ENCODE measurements at regions not wholly inside any gene's neighbourhood (a gene's known extent, or its start where the extent isn't known, plus 50 kb on each side); places are given as distances from the start of the nearest gene placed in this dataset.
A peak's percentile ranks its signal among the peaks of the same experiment; 100 is the strongest.

- DNase-seq: no peak
These were observed 372.1 kb upstream of the CCDC196 start for GRCh38 chr14:66114071-66114470.

- no peak for DNase-seq
These were observed 370.2 kb upstream of the CCDC196 start for GRCh38 chr14:66115740-66116502.

GRCh38 chr14:66116732-66117131 lies 369.4 kb upstream of the CCDC196 start:
- DNase-seq: no peak

GRCh38 chr14:66117600-66117999 lies 368.6 kb upstream of the CCDC196 start:
- no peak for DNase-seq

GRCh38 chr14:66119606-66120231 lies 366.5 kb upstream of the CCDC196 start:
- no peak for DNase-seq

- DNase-seq: no peak
These were observed 365.8 kb upstream of the CCDC196 start for GRCh38 chr14:66120402-66120801.

- DNase-seq: no peak
These were observed 364.3 kb upstream of the CCDC196 start for GRCh38 chr14:66121859-66122258.

GRCh38 chr14:66129224-66129623 lies 356.9 kb upstream of the CCDC196 start:
- DNase-seq: no peak

- no peak for DNase-seq
These were observed 355.1 kb upstream of the CCDC196 start for GRCh38 chr14:66131111-66131510.

- DNase-seq: no peak
These were observed 352.5 kb upstream of the CCDC196 start for GRCh38 chr14:66133666-66134065.

- peak; percentile 63 for DNase-seq
These were observed 350.3 kb upstream of the CCDC196 start for GRCh38 chr14:66135831-66136230.

GRCh38 chr14:66137081-66137480 lies 349.1 kb upstream of the CCDC196 start:
- no peak for DNase-seq

GRCh38 chr14:66139432-66139831 lies 346.7 kb upstream of the CCDC196 start:
- no peak for DNase-seq

GRCh38 chr14:66140213-66140918 lies 345.8 kb upstream of the CCDC196 start:
- no peak for DNase-seq

- no peak for DNase-seq
These were observed 345.2 kb upstream of the CCDC196 start for GRCh38 chr14:66140963-66141362.

GRCh38 chr14:66141733-66142132 lies 344.4 kb upstream of the CCDC196 start:
- DNase-seq: no peak

GRCh38 chr14:66143387-66144112 lies 342.6 kb upstream of the CCDC196 start:
- DNase-seq: no peak

- DNase-seq: no peak
These were observed 333.9 kb upstream of the CCDC196 start for GRCh38 chr14:66152302-66152701.

GRCh38 chr14:66152747-66153146 lies 333.4 kb upstream of the CCDC196 start:
- no peak for DNase-seq

GRCh38 chr14:66163023-66163422 lies 323.1 kb upstream of the CCDC196 start:
- no peak for DNase-seq

GRCh38 chr14:66165337-66165736 lies 320.8 kb upstream of the CCDC196 start:
- DNase-seq: no peak

GRCh38 chr14:66174453-66174891 lies 311.7 kb upstream of the CCDC196 start:
- no peak for DNase-seq
